ENCODE measurements at regions not wholly inside any gene's neighbourhood (a gene's known extent, or its start where the extent isn't known, plus 50 kb on each side); places are given as distances from the start of the nearest gene placed in this dataset.

DNA sequence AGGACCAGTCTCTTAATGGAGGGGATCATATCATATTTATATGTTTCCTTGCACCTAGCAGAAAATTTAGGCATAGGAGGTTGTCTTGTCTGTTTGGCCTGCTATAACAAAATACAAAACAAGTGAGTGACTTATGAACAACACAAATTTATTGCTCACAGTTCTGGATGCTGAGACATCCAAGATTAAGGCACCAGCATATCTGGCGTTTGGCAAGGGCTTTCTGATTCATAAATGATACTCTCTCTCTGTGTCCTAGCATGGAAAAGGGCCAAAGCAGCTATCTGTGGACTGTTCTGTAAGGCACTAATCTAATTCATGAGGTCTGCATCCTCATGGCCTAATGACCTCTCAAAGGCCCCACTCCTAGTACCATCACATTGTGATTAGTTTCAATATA lies 683.0 kb downstream of the NR2F2 start:
- DNase-seq (ENCODE audit: low read depth in 2 of 2), result no peak

DNA sequence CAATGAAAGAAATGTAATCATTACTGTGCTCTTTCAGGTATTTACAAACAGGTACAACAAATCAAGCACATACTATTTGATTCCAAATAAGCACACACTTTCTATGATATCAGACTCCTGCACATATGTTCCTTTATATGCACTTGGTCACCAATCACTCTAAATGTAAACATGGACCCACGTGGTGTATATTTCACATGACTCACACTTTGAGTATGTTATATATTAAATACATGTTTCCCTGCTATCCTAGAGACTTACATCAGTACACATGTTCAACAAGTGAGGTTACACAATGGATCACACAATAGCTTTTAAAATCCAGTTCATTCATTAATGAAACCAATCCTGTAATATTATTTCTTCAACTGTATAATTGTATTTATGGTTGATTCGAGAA lies 683.5 kb downstream of the NR2F2 start:
- DNase-seq (ENCODE audit: low read depth in 2 of 2), result no peak

DNA sequence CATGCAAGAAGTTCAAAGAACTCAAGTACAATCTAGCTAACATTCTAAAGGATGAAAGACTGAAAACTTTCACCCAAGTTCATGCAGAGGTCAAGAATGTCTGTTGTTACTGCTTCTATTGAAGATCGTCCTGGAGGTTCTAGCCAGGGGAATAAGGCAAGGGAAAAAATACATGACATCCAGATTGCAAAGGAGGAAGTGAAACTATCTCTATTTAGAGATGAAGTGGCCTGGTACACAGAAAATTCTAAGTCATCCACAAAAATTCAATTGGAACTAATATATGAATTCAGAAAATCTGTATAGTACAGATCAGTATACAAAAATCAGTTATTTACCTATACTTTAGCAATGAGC lies 693.0 kb downstream of the NR2F2 start:
- no peak for DNase-seq (ENCODE audit: low read depth in 2 of 2)

DNA sequence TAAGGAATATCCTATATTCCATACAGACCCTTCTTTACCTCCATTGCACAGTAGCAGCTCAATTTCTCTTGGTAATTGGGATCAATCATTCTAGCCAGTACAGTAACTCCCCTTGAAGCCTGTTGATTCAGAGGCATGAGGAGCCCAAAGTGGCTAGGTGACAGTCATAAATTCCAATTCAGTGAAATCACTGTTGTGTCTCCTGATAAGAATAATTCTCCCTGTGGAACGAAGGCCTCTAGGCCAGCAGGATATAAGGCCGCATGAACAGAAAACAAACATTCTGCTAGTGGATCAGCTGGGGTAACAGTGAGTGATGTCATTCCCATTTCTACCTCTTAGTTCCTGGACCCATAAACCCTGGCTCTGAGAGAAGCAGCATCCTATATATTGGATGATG lies 696.3 kb downstream of the NR2F2 start:
- DNase-seq (ENCODE audit: low read depth in 2 of 2), result no peak

DNA sequence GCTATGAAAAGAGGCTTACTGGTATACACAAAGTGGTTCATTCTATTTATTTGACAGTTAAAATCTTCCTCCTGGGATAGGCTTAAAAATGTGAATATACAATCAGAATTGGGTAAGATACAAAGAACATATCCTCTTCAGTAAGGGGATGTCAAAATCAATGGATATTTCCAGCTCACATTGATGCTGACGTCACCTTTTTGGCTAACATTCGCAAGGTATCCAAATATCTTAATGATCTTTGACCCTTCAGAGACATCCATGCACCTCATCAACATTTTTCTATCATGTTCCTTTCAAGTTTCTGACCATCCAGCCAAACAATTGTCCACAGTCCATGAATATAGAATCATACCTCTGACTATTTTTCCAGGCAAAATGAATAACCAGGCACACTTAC lies 697.3 kb downstream of the NR2F2 start:
- no peak for DNase-seq (ENCODE audit: low read depth in 2 of 2)

DNA sequence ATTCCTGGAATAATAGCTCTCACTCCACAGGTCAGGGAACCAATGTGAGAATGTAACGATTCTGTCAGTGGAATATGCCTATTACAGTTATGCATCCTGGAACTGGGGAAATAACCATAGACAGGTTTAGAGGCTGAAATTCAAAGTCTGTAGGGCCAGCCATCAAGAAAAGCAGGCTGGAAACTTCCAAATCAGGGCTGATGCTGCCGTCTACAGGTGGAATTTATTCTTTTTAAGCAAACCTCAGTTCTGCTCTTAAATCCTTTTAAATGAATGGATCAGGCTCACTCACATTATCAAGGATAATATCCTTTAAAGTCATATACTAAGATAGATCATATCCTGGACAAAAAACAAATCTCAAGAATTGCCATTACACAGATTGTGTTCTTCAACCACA lies 699.8 kb downstream of the NR2F2 start:
- no peak for DNase-seq (ENCODE audit: low read depth in 2 of 2)

DNA sequence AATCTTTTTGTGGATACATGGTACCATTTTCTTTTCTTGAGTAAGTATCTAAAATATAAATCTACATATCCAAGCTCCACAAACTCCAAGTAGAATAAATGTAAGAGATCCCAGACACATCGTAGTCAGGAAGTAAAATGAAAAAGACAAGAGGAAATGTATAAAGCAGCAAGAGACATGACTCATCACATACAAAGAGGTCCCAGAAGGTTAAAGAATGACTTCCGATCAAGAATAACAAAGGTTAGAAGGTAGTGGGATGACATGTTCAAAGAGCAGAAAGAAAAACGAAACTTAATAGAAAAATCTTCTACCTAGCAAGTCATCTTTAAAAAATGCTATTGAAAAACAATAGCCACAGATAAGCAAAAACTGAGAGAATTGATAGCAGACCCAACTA lies 705.8 kb downstream of the NR2F2 start:
- no peak for DNase-seq (ENCODE audit: low read depth in 2 of 2)

DNA sequence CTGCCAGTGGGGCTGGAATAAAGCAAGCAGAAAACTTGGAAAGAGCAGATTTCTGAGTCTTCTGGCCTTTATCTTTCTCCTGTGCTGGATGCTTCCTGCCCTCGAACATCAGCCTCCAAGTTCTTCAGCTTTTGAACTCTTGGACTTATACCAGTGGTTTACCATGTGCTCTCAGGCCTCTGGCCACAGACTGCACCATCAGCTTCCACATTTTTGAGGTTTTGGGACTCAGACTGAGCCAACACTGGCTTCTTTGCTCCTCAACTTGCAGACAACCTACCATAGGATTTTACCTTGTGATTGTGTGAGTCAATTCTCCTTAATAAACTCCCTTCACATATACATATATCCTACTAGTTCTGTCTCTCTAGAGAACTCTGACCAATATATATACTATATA lies 706.6 kb downstream of the NR2F2 start:
- no peak for DNase-seq (ENCODE audit: low read depth in 2 of 2)

DNA sequence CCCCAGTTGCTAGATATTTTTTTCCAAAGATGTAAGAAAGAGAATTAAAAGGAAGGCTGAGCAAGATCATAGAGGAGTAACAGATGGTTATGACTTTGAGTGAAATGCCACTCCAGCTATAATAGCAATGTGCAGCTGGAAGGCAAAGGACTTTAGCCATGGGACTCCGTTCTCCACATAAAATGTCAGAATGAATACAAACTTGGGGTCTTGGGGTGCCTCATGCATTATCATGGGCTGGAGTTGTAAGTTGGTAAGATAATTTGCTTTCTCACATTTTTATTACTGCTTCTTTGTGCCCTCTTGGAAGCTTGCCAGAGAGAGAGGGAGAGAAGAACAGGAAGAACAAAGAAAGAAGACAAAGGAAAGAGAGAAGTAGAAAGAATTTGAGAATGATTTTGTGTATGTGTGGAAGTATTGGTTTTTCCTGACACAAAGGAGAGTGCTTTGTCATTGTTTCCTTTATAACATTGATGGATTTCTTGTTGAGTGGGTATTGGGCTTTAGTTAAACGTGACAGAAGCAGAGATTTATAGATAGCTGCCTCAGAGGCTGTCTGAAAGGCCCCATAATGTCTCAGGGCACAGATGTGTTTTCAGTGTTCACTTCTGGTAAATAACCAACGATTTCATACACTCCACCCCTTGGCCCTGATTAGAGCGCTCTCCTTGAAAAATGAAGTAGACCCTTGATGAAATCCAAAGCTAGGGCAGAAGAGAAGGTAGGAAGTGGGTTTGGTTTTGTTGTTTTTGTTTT lies 715.3 kb downstream of the NR2F2 start:
- no peak for DNase-seq (ENCODE audit: low read depth in 2 of 2)

DNA sequence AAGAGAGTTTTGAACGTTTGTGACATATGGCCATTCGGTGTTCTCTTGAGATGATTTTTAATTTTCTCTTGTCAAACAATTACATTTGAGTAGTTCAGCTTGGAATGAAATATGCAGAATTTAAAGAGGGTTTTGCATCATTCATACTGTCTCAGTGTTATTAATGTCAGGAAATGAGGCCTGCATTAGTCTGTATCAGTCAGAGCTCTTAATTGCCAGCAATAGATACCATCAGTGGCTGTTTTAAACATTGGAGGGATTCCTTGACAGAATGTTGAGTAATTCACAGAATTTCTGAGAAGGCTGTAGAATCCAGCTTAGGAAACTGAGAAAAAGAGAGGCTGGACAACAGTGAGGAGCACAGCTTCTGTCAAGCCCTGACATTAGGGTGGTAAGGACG lies 722.0 kb downstream of the NR2F2 start:
- no peak for DNase-seq (ENCODE audit: low read depth in 2 of 2)

DNA sequence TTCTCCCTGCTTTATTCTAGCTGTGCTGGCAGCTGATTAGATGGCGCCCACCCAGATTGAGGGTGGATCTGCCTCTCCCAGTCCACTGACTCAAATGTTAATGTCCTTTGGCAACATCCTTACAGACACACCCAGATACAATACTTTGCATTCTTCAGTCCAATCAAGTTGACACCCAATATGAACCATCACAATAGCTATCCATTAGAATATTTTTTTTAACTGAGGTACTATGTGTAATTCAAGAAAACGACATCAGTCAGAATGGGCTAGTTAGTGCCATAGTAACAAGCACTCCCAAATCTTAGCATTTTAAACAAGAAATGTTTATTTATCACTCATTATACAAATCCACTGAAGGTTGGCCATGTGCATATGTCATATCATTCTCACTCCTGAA lies 723.1 kb downstream of the NR2F2 start:
- no peak for DNase-seq (ENCODE audit: low read depth in 2 of 2)

DNA sequence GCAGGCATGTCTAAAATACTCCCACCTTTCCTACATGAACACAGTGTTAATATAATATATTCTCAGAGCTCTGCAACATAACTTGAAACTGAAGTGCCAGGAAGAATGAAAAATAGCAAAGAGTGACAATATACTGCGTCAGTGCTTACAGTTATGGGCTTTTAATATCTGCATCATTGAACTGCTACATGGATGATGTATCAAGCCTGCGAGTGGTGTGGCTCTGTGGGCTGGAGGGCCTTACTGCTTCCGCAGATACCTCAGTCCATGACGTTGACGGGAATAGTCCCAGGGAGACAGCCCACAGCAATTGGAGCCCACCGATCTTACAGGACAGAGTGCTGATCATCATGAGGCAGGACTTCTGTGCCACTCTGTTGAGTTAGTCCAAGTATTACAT lies 727.0 kb downstream of the NR2F2 start:
- no peak for DNase-seq (ENCODE audit: low read depth in 2 of 2)

DNA sequence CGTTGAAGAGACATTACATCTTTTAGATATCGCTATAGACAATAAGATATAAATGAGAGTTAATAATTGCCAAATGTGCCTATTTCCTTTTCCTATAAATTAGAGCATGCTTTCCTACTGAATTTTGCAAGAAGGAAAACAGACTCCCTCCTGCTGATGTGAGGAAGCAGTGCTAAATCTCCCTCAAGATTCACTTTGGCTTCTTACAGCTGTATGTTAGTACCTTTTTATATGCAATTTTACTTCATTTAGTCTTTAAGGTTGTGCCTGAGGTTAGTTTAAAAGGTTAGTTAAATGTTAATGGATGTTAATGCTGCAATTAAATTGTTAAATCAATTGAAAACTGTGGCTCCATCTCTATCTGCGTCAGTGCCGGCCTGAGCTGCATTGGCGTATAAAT lies 728.8 kb downstream of the NR2F2 start:
- no peak for DNase-seq (ENCODE audit: low read depth in 2 of 2)

DNA sequence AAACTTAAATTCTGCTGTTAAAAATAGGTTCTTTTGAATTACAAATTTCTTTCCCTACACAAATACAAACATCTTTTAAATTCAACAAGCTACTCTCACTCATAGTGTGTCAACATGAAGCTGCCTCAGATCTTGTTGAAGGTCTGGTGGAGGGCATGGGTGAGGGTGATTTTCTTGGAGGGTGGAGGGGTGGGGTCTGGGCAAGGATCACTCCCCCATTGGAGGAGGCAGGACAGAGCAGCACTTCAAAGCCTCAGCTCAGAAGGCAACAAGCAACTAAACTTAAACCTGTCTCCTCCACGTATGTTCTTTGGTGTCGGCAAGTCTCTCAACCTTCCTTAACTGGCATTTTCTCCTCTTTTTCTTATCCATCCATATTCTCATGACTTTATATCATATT lies 730.9 kb downstream of the NR2F2 start:
- no peak for DNase-seq (ENCODE audit: low read depth in 2 of 2)

DNA sequence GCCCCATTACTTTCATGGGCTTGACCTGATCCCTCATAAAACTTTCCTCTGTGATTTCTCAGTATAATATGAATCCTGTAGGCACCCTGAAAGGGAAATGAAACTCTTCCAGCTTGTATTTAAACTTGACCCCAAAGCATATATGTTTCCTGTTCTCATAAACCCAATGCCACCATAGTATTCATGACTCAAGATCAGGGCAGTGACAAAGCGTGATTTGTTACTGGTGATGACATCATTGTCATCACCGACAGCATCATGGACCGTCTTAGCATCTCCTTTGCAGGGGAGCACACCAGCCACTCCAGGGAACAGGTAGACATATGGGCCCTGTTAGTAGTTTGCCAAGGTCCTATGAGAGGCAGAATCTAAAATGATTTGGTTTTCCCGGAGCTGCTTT lies 741.2 kb downstream of the NR2F2 start:
- no peak for DNase-seq (ENCODE audit: low read depth in 2 of 2)

DNA sequence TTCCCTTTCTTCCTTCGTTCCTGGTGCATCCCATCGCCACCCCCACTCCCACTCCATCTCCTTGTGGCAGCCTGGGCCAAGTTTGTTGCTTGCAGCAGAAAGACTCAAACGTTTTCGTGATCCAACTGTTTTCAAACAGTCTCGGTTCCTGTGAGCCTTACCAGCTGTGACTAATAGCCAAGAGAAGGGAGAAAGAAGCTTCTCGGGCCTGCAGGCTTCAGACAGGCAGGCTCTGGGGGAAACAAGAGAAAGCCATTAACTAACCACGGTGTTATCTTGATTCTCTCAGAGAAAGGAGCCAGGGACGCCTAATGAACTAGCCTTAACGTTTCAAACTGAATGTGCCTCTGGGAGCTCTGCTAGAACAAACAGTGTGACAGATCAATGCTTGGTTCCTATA lies 742.0 kb downstream of the NR2F2 start:
- DNase-seq (ENCODE audit: low read depth in 2 of 2), result no peak

DNA sequence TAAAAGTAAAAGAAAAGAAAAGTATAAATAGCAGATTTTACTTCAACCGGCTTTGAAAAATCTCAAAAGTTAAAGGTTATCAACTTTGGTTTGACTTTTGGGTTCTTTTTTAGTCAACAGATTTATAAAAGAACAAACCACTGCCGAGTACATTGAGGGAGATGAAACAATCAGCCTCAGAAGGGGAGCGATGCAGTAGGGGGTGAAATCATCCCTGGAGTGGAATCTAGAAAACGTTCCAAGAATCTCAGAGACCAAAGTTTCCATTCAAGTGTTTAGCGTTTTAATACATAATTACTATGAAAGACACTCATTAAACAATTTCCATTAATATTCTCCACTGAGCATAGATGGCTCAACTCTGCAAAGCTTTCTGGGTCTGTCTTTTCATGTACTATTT lies 745.5 kb downstream of the NR2F2 start:
- no peak for DNase-seq (ENCODE audit: low read depth in 2 of 2)

DNA sequence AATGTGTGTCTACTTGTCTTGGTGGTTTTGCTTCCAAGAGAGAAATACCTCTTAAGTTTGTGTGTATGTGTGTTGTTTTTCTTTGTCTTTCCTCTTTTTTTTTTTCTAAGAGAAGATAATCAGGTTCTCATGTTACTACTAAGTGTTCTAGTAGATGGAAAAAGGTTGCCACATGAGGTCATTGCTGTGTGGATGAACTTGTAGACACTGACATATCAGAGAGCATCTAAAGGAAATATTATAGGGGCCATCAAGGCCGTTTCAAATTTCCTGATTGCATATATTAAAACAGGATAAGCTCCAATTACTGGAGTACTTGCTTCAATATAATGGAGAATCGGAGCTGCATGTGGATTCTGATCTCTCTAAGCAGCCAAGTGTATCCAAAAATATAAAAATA lies 747.5 kb downstream of the NR2F2 start:
- no peak for DNase-seq (ENCODE audit: low read depth in 2 of 2)

DNA sequence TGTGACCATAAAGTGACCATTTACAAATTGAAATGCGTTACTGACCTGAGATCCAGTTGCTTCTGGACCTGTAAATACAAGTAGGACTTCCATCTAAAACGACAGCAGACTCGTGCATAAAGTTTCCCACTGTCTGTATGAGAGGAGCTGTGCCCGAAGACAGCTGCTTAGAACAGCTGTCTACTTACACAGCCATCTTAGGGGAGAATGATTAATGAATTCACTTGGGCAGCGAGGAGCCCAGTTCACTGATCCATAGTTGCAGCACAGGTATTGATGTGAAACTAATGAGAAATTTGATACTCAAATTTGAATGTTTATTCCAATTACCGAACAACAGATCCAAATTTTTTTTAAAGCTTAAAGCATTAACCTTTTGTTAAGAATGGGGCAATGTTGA lies 748.1 kb downstream of the NR2F2 start:
- DNase-seq (ENCODE audit: low read depth in 2 of 2), result no peak

DNA sequence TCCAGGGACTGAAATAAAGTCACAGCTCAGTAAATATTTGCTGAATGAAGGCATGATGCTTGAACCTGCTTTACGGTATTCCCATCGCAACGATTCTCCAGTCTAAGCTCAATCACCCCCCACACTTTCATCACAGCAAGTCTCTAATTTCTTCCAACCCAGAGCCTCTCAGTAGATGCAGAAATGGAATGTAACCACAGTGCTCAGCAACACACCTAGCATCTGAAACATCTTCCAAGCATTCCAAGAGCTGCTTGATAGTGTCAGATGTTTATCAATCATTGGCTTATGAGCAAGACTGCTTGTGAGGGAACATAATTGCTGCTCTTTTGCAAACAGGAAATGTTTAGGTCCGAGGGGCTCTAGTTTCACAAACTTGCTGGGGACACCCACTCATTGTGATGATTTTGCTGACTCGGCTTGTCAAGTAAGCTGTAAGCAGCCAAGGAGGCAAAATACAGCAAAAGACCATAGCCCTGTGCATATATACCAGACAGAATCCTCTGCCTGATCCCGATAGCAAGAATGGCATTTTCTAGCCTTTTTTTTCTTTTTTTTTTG lies 751.2 kb downstream of the NR2F2 start:
- DNase-seq (ENCODE audit: low read depth in 2 of 2), result no peak

DNA sequence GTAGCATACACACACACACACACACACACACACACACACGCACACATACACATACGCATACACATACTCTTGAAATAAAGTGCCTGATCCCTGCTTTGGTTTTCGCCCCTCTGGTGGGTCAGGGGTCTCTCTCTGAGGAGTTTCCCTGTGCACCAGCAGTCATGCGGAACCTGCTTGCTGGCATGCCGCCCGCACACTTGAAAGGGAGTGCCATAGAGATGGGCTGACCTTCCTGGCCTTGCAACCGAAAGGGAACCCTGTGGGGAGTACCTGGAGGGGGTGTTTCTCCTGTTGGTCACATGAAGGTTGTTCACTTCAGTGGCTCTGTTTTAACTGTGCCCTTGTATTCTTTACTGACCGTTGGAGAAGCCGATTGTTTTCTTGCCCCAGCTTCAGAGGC lies 752.3 kb downstream of the NR2F2 start:
- no peak for DNase-seq (ENCODE audit: low read depth in 2 of 2)

DNA sequence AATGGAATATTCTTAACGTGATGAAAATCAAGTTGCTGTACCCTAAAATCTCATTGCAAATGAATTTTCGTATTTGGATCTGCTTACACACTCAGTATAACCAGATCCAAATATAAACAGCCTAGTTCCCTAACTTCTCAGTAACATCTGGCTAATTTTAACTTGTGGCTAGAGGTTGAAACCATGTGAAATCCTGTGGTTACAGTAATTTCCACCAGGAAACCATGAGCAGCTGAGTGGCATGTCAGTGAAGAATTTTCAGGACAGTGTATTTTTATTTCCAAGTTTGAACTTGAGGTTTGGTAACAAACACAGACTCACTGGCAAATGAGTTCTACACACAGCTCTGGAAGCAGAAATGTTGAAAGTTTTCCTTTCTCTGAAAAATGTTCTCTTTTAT lies 754.1 kb downstream of the NR2F2 start:
- no peak for DNase-seq (ENCODE audit: low read depth in 2 of 2)

DNA sequence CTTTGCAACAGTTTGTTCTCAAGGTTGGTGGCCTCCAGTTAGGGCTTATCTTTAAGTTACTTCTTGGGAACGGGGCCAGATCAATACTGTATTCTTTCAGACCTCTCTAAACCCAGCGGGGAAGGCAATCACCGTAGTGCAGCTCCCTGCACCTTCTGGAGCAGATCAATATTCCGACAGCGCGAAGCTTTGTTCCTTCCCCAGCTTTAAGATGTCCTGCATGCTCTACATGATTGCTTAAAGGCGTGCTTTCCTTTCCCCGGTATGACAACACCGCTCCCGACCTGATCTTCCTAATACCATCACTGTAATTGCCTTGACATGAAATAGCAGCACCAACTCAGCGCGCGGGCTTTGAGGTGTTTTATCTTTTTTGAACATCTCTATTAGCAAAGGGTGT lies 755.2 kb downstream of the NR2F2 start:
- no peak for DNase-seq (ENCODE audit: low read depth in 2 of 2)

Data from stimulated activated CD4-positive, alpha-beta T cell treated with anti-CD3 and anti-CD28 coated beads, Interleukin-1b, Interleukin-23, amount 100 ng/mL, for 1 hour (primary cell).